Fibroblast of pulmonary artery (primary cell): ENCODE measurements at regions not wholly inside any gene's neighbourhood (a gene's known extent, or its start where the extent isn't known, plus 50 kb on each side); places are given as distances from the start of the nearest gene placed in this dataset.

ENCODE experiments used
- DNase-seq: peaks from one replicate; pipeline ENCODE4 v3.0.0-alpha.2; 2010; ENCODE audit warnings: low read depth
- H3K4me3 ChIP-seq: replicated peaks from 2 replicates; pipeline ENCODE4 v1.5.1; 2011; ENCODE audit warnings: low read depth, mild to moderate bottlenecking, control low read depth, low read length, moderate library complexity
- TF ChIP-seq, protein P1 (sequence below): IDR thresholded peaks from 2 replicates; pipeline ENCODE4 v1.5.1; 2011; ENCODE audit warnings: mild to moderate bottlenecking, control low read depth, low read length, inconsistent platforms; ENCODE audit errors: missing control alignments

- DNase-seq = no peak
- TF ChIP-seq, protein P1, sequence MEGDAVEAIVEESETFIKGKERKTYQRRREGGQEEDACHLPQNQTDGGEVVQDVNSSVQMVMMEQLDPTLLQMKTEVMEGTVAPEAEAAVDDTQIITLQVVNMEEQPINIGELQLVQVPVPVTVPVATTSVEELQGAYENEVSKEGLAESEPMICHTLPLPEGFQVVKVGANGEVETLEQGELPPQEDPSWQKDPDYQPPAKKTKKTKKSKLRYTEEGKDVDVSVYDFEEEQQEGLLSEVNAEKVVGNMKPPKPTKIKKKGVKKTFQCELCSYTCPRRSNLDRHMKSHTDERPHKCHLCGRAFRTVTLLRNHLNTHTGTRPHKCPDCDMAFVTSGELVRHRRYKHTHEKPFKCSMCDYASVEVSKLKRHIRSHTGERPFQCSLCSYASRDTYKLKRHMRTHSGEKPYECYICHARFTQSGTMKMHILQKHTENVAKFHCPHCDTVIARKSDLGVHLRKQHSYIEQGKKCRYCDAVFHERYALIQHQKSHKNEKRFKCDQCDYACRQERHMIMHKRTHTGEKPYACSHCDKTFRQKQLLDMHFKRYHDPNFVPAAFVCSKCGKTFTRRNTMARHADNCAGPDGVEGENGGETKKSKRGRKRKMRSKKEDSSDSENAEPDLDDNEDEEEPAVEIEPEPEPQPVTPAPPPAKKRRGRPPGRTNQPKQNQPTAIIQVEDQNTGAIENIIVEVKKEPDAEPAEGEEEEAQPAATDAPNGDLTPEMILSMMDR = no peak
- H3K4me3 ChIP-seq = no peak overlapping the region
Measured at GRCh38 chr7:96887426-96887825, 117.9 kb upstream of the DLX6 start.

DNA sequence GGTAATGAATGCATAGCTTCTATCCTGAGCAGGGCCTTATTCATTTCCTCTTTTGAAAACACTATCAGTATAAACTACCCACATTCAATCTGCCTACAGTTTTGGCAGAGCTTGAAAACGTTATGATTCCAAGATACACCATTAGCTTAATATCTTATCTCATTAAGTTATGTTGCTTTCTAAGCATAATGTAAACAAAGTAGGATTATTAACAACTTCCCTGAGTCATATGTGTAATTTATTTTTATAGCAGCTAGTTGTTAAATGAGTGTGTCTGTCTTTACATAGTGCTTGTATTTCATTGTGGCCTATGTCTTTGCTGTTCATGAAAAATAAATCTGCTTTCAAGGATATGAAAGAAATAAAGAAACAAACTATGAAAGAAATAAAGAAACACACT lies 106.2 kb upstream of the DLX6 start:
- H3K4me3 ChIP-seq = no peak overlapping the region
- TF ChIP-seq, protein P1 = no peak
- no peak for DNase-seq

DNA sequence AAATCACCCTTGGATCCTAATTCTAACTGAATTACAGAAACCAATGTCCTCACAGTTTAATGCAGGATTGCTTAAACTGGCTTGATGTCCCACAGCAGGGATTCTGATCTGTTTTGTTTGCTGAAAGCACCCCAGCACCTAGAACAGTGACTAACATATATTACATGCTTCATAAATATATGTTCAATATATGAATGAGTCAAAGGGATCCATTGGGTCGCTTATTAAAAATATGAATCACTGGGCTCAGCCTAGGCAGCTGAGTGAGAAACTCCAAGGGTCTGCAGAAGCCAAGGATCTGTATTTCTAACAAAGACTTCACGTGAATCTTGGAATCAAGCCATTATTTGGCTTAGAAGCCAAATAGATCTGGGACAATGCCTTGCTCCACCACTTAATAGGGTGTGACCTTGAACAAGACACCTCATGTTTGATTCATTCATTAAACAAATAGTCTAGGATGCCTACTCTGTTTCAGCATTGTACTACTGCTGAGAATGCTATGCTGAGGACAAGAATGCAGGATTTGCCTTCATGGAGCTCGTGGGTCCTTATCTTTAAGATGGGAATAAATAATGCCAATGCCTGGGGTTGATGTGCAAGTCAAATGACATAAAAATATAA lies 103.4 kb upstream of the DLX6 start:
- no peak overlapping the region for H3K4me3 ChIP-seq
- TF ChIP-seq, protein P1 = no peak
- DNase-seq = no peak

DNA sequence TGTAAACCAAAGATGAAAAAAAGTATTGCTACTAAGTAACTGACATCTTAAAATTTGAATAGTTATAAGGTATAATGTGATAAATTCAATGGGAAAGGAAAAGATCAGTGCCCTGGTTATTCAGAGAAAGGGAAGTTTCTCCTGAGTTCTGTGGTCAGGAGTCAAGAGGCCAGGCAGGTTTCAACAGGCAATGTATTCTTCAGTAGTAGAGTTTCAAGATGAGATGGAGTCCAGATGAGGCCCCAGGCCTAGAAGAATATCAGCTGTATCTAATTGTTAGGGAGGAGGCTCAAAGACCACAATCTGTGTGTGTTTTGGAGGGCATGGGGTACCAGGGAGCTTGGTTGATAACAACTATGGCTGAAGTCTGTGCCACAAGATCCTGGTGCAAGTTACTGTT lies 101.4 kb upstream of the DLX6 start:
- no peak overlapping the region for H3K4me3 ChIP-seq
- DNase-seq = no peak
- TF ChIP-seq, protein P1 = no peak

DNA sequence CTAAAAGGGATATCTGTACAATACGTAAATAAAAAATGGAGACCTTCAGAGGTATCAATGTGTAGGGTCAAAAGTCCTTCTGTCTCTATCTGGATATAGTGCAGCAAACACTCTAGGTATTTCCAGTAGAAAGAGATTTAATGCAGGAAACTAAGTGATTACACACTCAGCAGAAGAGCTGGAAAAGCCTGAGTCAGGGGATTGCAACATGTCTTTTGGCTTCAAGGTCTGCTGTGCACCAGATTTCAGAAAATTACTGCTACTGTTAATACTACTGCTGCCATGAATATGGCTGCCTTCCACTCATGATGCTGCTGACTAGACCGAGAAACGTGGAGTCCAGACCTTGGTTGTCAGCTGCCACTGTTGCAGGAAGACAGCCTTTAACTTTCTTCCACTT lies 94.9 kb upstream of the DLX6 start:
- DNase-seq = no peak
- TF ChIP-seq, protein P1 = no peak

DNA sequence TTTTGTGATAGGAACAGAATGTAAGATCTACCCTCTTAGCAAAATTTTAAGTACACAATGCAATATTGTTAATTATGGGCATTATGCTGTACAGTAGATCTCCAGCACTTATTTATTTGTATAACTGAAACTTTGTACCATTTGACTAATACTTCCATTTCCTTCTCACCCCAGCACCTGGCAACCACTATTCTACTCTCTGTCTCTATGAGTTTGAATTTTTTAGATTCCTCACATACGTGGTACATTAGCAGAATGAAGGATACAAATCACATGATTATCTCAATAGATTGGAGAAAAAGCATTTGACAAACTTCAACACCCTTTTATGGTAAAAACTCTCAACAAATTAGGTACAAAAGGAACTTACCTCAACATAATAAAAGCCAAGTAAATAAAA lies 90.3 kb upstream of the DLX6 start:
- no peak overlapping the region for H3K4me3 ChIP-seq
- TF ChIP-seq, protein P1 = no peak
- no peak for DNase-seq

More for the DNA sequence above, 94.9 kb upstream of the DLX6 start:
- no peak overlapping the region for H3K4me3 ChIP-seq

DNA sequence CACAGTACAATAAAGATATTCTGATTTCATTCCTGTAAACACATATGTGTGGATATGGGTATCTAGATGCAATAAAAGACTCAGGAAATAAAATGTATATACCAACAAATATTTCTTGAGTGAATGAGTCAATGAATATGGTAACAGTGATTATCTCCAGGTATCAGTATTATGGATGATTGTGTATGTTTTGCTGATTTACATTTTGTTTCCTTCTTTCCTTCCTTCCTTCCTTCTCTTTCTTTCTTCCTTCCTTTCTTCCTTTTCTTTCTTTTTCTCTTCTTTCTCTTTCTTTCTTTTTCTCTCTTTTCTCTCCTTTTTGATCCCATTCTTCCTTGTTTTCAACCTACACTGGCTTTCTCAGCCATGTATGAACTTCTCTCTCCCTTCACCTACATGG lies 85.3 kb upstream of the DLX6 start:
- no peak for DNase-seq
- TF ChIP-seq, protein P1 = no peak
- no peak overlapping the region for H3K4me3 ChIP-seq
